CD1c-positive myeloid dendritic cell (primary cell): ENCODE measurements at regions not wholly inside any gene's neighbourhood (a gene's known extent, or its start where the extent isn't known, plus 50 kb on each side); places are given as distances from the start of the nearest gene placed in this dataset.
"Not testable (repeated sequence)": the region's sequence is repeated elsewhere in the genome, so short reads cannot be mapped to it uniquely, and the experiment has no call there.

ENCODE experiments used
- DNase-seq: peaks from one replicate; pipeline ENCODE4 v3.0.0-alpha.2; 2016; ENCODE audit errors: extremely low spot score

GRCh38 chr20:47847884-47848485, 62.7 kb upstream of the SULF2 start:
- no peak for DNase-seq

GRCh38 chr20:47847220-47847619, 61.9 kb upstream of the SULF2 start:
- DNase-seq, result not testable (repeated sequence)

GRCh38 chr20:47846651-47847050, 61.4 kb upstream of the SULF2 start:
- DNase-seq, result not testable (repeated sequence)

- DNase-seq, result not testable (repeated sequence)
Measured at GRCh38 chr20:47845382-47845977, 60.2 kb upstream of the SULF2 start.

GRCh38 chr20:47844568-47844906, 59.3 kb upstream of the SULF2 start:
- DNase-seq, result not testable (repeated sequence)

GRCh38 chr20:47843886-47844567, 58.7 kb upstream of the SULF2 start:
- DNase-seq, result no peak

GRCh38 chr20:47842950-47843349, 57.7 kb upstream of the SULF2 start:
- DNase-seq, result not testable (repeated sequence)

GRCh38 chr20:47842004-47842403, 56.7 kb upstream of the SULF2 start:
- not testable (repeated sequence) for DNase-seq

GRCh38 chr20:47836256-47836817, 51.1 kb upstream of the SULF2 start:
- DNase-seq, result not testable (repeated sequence)
